ENCODE measurements at regions not wholly inside any gene's neighbourhood (a gene's known extent, or its start where the extent isn't known, plus 50 kb on each side); places are given as distances from the start of the nearest gene placed in this dataset.

DNA sequence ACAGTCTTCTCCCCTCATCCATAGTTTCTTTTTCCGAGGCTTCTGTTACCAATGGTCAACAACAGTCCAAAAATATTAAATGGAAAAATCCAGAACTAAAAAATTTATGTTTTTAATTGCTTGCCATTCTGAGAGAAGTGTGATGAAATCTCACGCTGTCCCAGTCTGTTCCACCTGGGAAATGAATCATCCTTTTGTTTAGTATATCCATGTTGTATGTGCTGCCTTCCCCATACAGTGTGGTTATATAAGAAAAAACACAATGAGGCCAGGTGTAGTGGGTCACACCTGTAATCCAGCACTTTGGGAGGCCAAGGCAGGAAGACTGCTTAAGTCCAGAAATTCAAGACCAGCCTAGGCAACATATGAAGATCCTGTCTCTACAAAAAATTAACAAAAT lies 161.6 kb downstream of the CHIC2 start:
- H3K4me3 ChIP-seq (ENCODE audit: low read depth, low read length), result no peak overlapping the region

DNA sequence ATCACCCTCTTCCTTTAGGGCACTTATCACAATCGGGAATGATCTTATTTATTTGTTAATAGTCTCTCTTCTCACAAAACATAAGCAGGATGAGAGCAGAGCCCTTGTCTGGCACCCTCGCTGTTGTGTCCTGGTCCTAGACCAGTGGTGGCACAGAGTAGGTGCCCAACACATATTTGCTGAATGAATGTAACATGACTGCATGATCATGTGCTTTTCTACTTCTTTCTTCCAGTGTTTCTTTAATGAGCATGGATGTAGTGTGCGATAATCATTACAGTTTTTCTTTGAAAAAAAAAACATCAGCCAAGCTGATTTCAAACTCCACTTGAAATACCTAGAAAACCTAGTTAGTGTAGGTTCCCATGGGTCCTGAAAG lies 164.1 kb downstream of the CHIC2 start:
- CTCF ChIA-PET, result no interaction called here
- H3K27ac ChIP-seq (ENCODE audit: extremely low read depth, low read depth, low read length), result no peak overlapping the region
- POLR2A ChIA-PET, result no interaction called here
- no peaks in the 10 kb centered on the region for H3K36me3 ChIP-seq (ENCODE audit: control insufficient read depth in 2 of 2, insufficient read depth in 1 of 2, low read length in 2 of 2)
- H3K4me3 ChIP-seq (ENCODE audit: low read depth, low read length), result no peak overlapping the region
- H3K9me3 ChIP-seq (ENCODE audit: control insufficient read depth, insufficient read depth, low read depth, low read length), result no peaks in the 10 kb centered on the region
- H3K4me1 ChIP-seq (ENCODE audit: control insufficient read depth, insufficient read depth, low read length), result no peaks in the 10 kb centered on the region
- TF ChIP-seq ZNF274 (IDR thresholded peaks at IDR 0.05; ENCODE audit: low read length) (no peak), ZNF274 (tag by site-specific recombination; IDR thresholded peaks at IDR 0.05; ENCODE audit: borderline replicate concordance) (no peak), ZNF221 (tag by site-specific recombination; IDR thresholded peaks at IDR 0.05; ENCODE audit: borderline replicate concordance) (no peak), ZSCAN18 (tag by site-specific recombination; IDR thresholded peaks at IDR 0.05) (no peak), ZFP37 (tag by site-specific recombination; IDR thresholded peaks at IDR 0.05) (no peak), ZBTB26 (tag by site-specific recombination; optimal IDR thresholded peaks at IDR 0.05) (no peak), ZNF610 (tag by site-specific recombination; IDR thresholded peaks at IDR 0.05; ENCODE audit: borderline replicate concordance) (no peak), ZNF19 (tag by site-specific recombination; IDR thresholded peaks at IDR 0.05; ENCODE audit: low read depth) (no peak), ZNF223 (tag by site-specific recombination; IDR thresholded peaks at IDR 0.05) (no peak), OSR2 (tag by site-specific recombination; IDR thresholded peaks at IDR 0.05) (no peak), ZNF416 (tag by site-specific recombination; IDR thresholded peaks at IDR 0.05) (no peak), EGR2 (tag by site-specific recombination; IDR thresholded peaks at IDR 0.05; ENCODE audit: low read depth) (no peak), ZNF677 (tag by site-specific recombination; IDR thresholded peaks at IDR 0.05) (no peak), MEIS1 (CRISPR knock-in tag; IDR thresholded peaks at IDR 0.05; ENCODE audit: borderline replicate concordance) (no peak), ZNF585B (tag by site-specific recombination; IDR thresholded peaks at IDR 0.05) (no peak), PATZ1 (tag by site-specific recombination; IDR thresholded peaks at IDR 0.05) (no peak)
- TF ChIP-seq, protein P1, sequence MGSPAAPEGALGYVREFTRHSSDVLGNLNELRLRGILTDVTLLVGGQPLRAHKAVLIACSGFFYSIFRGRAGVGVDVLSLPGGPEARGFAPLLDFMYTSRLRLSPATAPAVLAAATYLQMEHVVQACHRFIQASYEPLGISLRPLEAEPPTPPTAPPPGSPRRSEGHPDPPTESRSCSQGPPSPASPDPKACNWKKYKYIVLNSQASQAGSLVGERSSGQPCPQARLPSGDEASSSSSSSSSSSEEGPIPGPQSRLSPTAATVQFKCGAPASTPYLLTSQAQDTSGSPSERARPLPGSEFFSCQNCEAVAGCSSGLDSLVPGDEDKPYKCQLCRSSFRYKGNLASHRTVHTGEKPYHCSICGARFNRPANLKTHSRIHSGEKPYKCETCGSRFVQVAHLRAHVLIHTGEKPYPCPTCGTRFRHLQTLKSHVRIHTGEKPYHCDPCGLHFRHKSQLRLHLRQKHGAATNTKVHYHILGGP (tag by site-specific recombination; IDR thresholded peaks at IDR 0.05), result no peak

More for the DNA sequence above, 161.6 kb downstream of the CHIC2 start:
- no peaks in the 10 kb centered on the region for H3K9me3 ChIP-seq (ENCODE audit: control insufficient read depth, insufficient read depth, low read depth, low read length)
- CTCF ChIA-PET, result no interaction called here
- H3K4me1 ChIP-seq (ENCODE audit: control insufficient read depth, insufficient read depth, low read length), result no peaks in the 10 kb centered on the region
- H3K36me3 ChIP-seq (ENCODE audit: control insufficient read depth in 2 of 2, insufficient read depth in 1 of 2, low read length in 2 of 2), result no peaks in the 10 kb centered on the region
- POLR2A ChIA-PET, result no interaction called here
- no peak for TF ChIP-seq ZNF433 (tag by site-specific recombination; IDR thresholded peaks at IDR 0.05; ENCODE audit: low read depth)
- TF ChIP-seq, protein P2, sequence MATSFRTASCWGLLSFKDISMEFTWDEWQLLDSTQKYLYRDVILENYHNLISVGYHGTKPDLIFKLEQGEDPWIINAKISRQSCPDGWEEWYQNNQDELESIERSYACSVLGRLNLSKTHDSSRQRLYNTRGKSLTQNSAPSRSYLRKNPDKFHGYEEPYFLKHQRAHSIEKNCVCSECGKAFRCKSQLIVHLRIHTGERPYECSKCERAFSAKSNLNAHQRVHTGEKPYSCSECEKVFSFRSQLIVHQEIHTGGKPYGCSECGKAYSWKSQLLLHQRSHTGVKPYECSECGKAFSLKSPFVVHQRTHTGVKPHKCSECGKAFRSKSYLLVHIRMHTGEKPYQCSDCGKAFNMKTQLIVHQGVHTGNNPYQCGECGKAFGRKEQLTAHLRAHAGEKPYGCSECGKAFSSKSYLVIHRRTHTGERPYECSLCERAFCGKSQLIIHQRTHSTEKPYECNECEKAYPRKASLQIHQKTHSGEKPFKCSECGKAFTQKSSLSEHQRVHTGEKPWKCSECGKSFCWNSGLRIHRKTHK (tag by site-specific recombination; IDR thresholded peaks at IDR 0.05), result no peak
- no peak for TF ChIP-seq HOXC10 (CRISPR knock-in tag; IDR thresholded peaks at IDR 0.05)
- TF ChIP-seq ZNF202 (tag by site-specific recombination; IDR thresholded peaks at IDR 0.05; ENCODE audit: borderline replicate concordance), result no peak
- TF ChIP-seq ZNF311 (tag by site-specific recombination; IDR thresholded peaks at IDR 0.05; ENCODE audit: borderline replicate concordance), result no peak
- TF ChIP-seq ZNF423 (tag by site-specific recombination; IDR thresholded peaks at IDR 0.05), result no peak
- no peak for TF ChIP-seq OSR2 (tag by site-specific recombination; IDR thresholded peaks at IDR 0.05)
- no peak for TF ChIP-seq ZNF114 (tag by site-specific recombination; IDR thresholded peaks at IDR 0.05)
- no peak for TF ChIP-seq ZNF366 (tag by site-specific recombination; conservative IDR thresholded peaks at IDR 0.05)
- TF ChIP-seq ZNF654 (tag by site-specific recombination; IDR thresholded peaks at IDR 0.05; ENCODE audit: low read depth), result no peak
- no peak for TF ChIP-seq ZNF394 (tag by site-specific recombination; IDR thresholded peaks at IDR 0.05; ENCODE audit: borderline replicate concordance)
- TF ChIP-seq HOXD13 (CRISPR knock-in tag; IDR thresholded peaks at IDR 0.05; ENCODE audit: borderline replicate concordance), result no peak
- no peak for TF ChIP-seq ZNF266 (tag by site-specific recombination; IDR thresholded peaks at IDR 0.05; ENCODE audit: low read depth)
- no peak for TF ChIP-seq ZNF558 (tag by site-specific recombination; IDR thresholded peaks at IDR 0.05)
- TF ChIP-seq ZFP41 (tag by site-specific recombination; IDR thresholded peaks at IDR 0.05; ENCODE audit: borderline replicate concordance), result no peak
- TF ChIP-seq ZNF175 (tag by site-specific recombination; IDR thresholded peaks at IDR 0.05), result no peak
- no peak overlapping the region for H3K27ac ChIP-seq (ENCODE audit: extremely low read depth, low read depth, low read length)
